Smooth muscle cell (in vitro differentiated cells): ENCODE measurements at regions not wholly inside any gene's neighbourhood (a gene's known extent, or its start where the extent isn't known, plus 50 kb on each side); places are given as distances from the start of the nearest gene placed in this dataset.
A peak's percentile ranks its signal among the peaks of the same experiment; 100 is the strongest.

Experiments used
- DNase-seq: peaks from one replicate; lab custom pipeline; 2025; ENCODE audit not compliant: unreplicated experiment; lab: John Stamatoyannopoulos, UW
- H2AFZ ChIP-seq: fragments of 200-600 bp; sonication (generic); 2 replicates; pipeline ENCODE4 v1.6.0; 2016; ENCODE audit warnings: antibody characterized with exemption, low read depth, mild to moderate bottlenecking
- H3F3A ChIP-seq: fragments of 200-600 bp; sonication (generic); 2 replicates; pipeline ENCODE4 v1.6.0; 2017; ENCODE audit warnings: antibody characterized with exemption, low read depth
- H3K27ac ChIP-seq: fragments of 200-600 bp; sonication (generic); 2 replicates; pipeline ENCODE4 v1.5.1; 2016; ENCODE audit warnings: low read depth, mild to moderate bottlenecking
- H3K27me3 ChIP-seq: fragments of 200-600 bp; sonication (generic); 2 replicates; pipeline ENCODE4 v1.6.1; 2016; ENCODE audit warnings: low read depth, mild to moderate bottlenecking
- H3K36me3 ChIP-seq: fragments of 200-600 bp; sonication (generic); 2 replicates; pipeline ENCODE4 v1.5.1; 2016; ENCODE audit warnings: low read depth
- H3K4me1 ChIP-seq: fragments of 200-600 bp; sonication (generic); 2 replicates; pipeline ENCODE4 v1.5.1; 2016; ENCODE audit warnings: low read depth
- H3K4me2 ChIP-seq: fragments of 200-600 bp; sonication (generic); 2 replicates; pipeline ENCODE4 v1.6.0; 2016; ENCODE audit warnings: mild to moderate bottlenecking
- H3K4me3 ChIP-seq: fragments of 200-600 bp; sonication (generic); 2 replicates; pipeline ENCODE4 v1.5.1; 2016; ENCODE audit warnings: mild to moderate bottlenecking
- H3K79me2 ChIP-seq: fragments of 200-600 bp; sonication (generic); 2 replicates; pipeline ENCODE4 v1.6.0; 2016; ENCODE audit warnings: low read depth, mild to moderate bottlenecking
- H3K9ac ChIP-seq: fragments of 200-600 bp; sonication (generic); 2 replicates; pipeline ENCODE4 v1.6.0; 2016; ENCODE audit warnings: low read depth
- H3K9me3 ChIP-seq: fragments of 200-600 bp; sonication (generic); replicated peaks from 2 replicates; pipeline ENCODE4 v1.5.1; 2016; ENCODE audit warnings: low read depth
- H4K20me1 ChIP-seq: fragments of 200-600 bp; sonication (generic); 2 replicates; pipeline ENCODE4 v1.6.0; 2016; ENCODE audit warnings: low read depth
- WGBS: methylation state at CpG from one replicate; pipeline ENCODE4 v1.1.7; 2016; ENCODE audit warnings: low lambda C conversion rate; 5-methylcytosine and 5-hydroxymethylcytosine counted together
- TF ChIP-seq, protein P1 (sequence below): fragments of 200-600 bp; sonication (generic); IDR thresholded peaks from 2 replicates; pipeline ENCODE4 v1.5.1; 2017; ENCODE audit warnings: borderline replicate concordance, mild to moderate bottlenecking, antibody characterized with exemption; ENCODE audit not compliant: insufficient read depth, poor library complexity, severe bottlenecking

DNA sequence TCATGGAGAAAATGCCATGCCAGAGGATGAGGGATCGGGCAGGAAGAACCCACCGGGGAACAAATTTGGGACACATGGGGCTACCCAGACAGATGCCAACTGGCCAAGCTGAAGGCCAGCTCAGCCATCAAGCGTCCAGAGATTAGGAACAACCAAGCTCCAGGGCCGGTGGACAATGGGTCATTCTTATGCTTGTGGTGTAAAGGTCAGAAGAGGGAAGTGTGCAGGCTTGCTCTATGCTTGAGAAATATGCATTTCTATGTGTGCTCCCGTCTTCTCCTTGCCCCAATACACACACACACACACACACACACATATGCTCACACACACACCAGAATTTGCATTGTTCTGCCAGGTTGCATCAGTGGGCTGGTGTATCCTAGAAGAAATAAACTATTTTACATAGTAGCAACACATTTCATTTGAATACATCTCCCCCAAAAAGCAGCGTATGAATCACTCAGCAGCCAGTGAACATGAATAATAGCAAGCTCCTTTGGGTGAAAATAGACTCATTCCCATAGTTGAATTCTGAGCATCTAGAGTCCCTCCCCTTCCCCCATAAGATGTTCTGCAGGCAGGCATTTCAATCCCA, 201.9 kb upstream of the PPARGC1A start:
- Histone ChIP-seq H3K9ac (no peak overlapping the region), H2AFZ (no peak overlapping the region), H3K4me3 (no peak overlapping the region), H3K4me2 (no peak overlapping the region), H3K27ac (no peak overlapping the region), H3F3A (no peaks in the 10 kb centered on the region), H3K79me2 (no peaks in the 10 kb centered on the region), H3K9me3 (no peaks in the 10 kb centered on the region), H3K27me3 (no peaks in the 10 kb centered on the region), H4K20me1 (no peaks in the 10 kb centered on the region), H3K36me3 (no peaks in the 10 kb centered on the region), H3K4me1 (no peaks in the 10 kb centered on the region)
- WGBS, result 94% methylated on average over 6 of the region's 6 CpGs
- DNase-seq, result no peak
- TF ChIP-seq, protein P1, sequence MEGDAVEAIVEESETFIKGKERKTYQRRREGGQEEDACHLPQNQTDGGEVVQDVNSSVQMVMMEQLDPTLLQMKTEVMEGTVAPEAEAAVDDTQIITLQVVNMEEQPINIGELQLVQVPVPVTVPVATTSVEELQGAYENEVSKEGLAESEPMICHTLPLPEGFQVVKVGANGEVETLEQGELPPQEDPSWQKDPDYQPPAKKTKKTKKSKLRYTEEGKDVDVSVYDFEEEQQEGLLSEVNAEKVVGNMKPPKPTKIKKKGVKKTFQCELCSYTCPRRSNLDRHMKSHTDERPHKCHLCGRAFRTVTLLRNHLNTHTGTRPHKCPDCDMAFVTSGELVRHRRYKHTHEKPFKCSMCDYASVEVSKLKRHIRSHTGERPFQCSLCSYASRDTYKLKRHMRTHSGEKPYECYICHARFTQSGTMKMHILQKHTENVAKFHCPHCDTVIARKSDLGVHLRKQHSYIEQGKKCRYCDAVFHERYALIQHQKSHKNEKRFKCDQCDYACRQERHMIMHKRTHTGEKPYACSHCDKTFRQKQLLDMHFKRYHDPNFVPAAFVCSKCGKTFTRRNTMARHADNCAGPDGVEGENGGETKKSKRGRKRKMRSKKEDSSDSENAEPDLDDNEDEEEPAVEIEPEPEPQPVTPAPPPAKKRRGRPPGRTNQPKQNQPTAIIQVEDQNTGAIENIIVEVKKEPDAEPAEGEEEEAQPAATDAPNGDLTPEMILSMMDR, result no peak

DNA sequence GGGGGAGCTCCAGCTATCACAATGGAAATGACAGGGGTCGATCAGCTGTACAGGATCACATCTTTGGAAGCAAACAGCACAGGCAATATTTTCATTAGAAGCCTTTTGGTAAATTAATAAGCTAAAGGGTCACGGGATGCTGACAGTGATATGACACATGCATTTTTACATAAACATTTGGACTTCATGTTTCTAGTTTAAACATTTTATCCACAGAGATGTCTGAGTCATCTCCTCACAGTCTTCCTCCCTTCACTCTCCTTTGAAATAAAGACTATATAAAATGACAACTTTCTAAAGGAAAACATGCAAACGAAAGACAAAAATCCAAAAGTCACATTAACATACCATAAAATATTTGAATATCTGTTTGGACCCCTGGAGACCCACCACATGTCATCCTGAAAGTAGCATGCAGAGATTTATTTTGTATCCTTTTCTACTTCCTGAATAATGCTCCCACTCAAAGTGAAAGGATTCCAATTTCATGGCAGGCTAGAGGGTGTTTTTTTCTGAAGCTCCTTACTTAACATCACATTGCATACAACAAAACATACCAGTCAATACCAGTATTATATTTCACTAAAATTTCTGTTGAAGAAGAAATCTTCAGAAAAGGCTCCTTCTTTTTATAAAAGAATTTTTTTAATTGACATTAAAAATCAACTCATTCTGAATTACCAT, 200.1 kb upstream of the PPARGC1A start:
- no peaks in the 10 kb centered on the region for H3F3A ChIP-seq
- H4K20me1 ChIP-seq, result no peaks in the 10 kb centered on the region
- TF ChIP-seq, protein P1, result no peak
- H3K27ac ChIP-seq, result peak overlapping the region; percentile 55
- peak overlapping the region; percentile 79 for H3K4me2 ChIP-seq
- DNase-seq, result no peak
- H3K36me3 ChIP-seq, result no peaks in the 10 kb centered on the region
- no peak overlapping the region for H3K9ac ChIP-seq
- peak overlapping the region; percentile 21 for H2AFZ ChIP-seq
- H3K79me2 ChIP-seq, result no peaks in the 10 kb centered on the region
- H3K9me3 ChIP-seq, result no peaks in the 10 kb centered on the region
- no peaks in the 10 kb centered on the region for H3K27me3 ChIP-seq
- 55% methylated on average over 3 of the region's 3 CpGs for WGBS
- H3K4me1 ChIP-seq, result no peaks in the 10 kb centered on the region
- no peak overlapping the region for H3K4me3 ChIP-seq

DNA sequence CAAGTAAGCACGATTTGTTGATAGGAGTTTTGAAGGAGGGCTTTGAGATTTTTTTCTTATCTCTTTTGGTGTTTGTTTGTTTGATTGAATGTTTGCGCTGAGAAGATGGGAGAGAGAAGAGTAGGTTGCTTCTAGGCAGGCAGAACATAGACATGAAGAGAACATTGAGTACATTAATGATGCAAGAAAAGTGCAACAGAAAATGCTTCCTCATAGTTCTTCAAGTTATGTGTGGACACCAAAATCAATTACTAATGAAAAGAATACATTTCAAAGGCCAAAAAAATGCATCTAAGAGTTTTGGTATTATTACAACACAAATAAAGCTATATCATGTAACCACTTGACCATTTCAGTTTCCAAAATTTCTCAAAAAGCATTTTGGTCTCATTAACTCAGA, 191.0 kb upstream of the PPARGC1A start:
- no peak overlapping the region for H3K4me2 ChIP-seq
- H3K4me3 ChIP-seq, result no peak overlapping the region
- no peak overlapping the region for H3K27ac ChIP-seq
- H3K9ac ChIP-seq, result no peak overlapping the region
- no peaks in the 10 kb centered on the region for H3K9me3 ChIP-seq
- no peaks in the 10 kb centered on the region for H3K36me3 ChIP-seq
- TF ChIP-seq, protein P1, result no peak
- H3K27me3 ChIP-seq, result no peaks in the 10 kb centered on the region
- no peaks in the 10 kb centered on the region for H3K79me2 ChIP-seq
- H2AFZ ChIP-seq, result no peak overlapping the region
- DNase-seq, result no peak
- H4K20me1 ChIP-seq, result no peaks in the 10 kb centered on the region
- H3F3A ChIP-seq, result no peaks in the 10 kb centered on the region
- no peaks in the 10 kb centered on the region for H3K4me1 ChIP-seq
- 91% methylated on average over 2 of the region's 2 CpGs for WGBS
